A549 (cell line): ENCODE measurements at regions not wholly inside any gene's neighbourhood (a gene's known extent, or its start where the extent isn't known, plus 50 kb on each side); places are given as distances from the start of the nearest gene placed in this dataset.
A peak's percentile ranks its signal among the peaks of the same experiment; 100 is the strongest.

Source experiments
- ATAC-seq, 2 experiments: fragments of 200-7000 bp in 1 of 2; fragments of >200 bp in 1 of 2; cut with Nextera tagmentation in 1 of 2; cut with Tn5 transposase in 1 of 2; 3 replicates each; pipeline versions ENCODE4 v1.8.0 to v1.9.1; 2018 to 2020; ENCODE audit warnings: mild to moderate bottlenecking in 1 of 2, moderate library complexity in 1 of 2
- CTCF ChIA-PET: fragments of 300-600 bp; sonication (Branson Sonifier 250); formaldehyde crosslinking; extraction: SDS; loops from one replicate; lab custom pipeline; 2021; ENCODE audit warnings: antibody characterized with exemption, inconsistent platforms; lab: Yijun Ruan, JAX
- POLR2A ChIA-PET: fragments of 350-600 bp; formaldehyde crosslinking; extraction: SDS; loops from one replicate; lab custom pipeline; 2021; ENCODE audit warnings: antibody characterized with exemption, inconsistent platforms; lab: Yijun Ruan, JAX
- DNase-seq, 2 experiments: peaks; one replicate each; pipeline versions ENCODE4 v3.0.0 to v3.0.0-alpha.2; 2011 to 2016; ENCODE audit warnings: low read depth in 1 of 2, low spot score in 1 of 2
- FAIRE-seq: peaks from 2 replicates; lab custom pipeline; 2011; peaks lifted over from hg19 to GRCh38; lab: Jason Lieb, UNC
- H3K27ac ChIP-seq, 2 experiments: fragments of >200 bp; sonication (Bioruptor Twin); formaldehyde crosslinking; 3 replicates each; pipeline ENCODE4 v1.5.1; 2016 to 2017
- H3K4me1 ChIP-seq: fragments of >200 bp; sonication (Bioruptor Twin); formaldehyde crosslinking; 3 replicates; pipeline ENCODE4 v1.6.1; 2016
- H3K4me2 ChIP-seq: fragments of >200 bp; sonication (Bioruptor Twin); formaldehyde crosslinking; 3 replicates; pipeline ENCODE4 v1.6.1; 2016
- H3K4me3 ChIP-seq: fragments of >200 bp; sonication (Bioruptor Twin); formaldehyde crosslinking; 3 replicates; pipeline ENCODE4 v1.5.1; 2016
- H3K9me3 ChIP-seq: fragments of >200 bp; sonication (Bioruptor Twin); formaldehyde crosslinking; 3 replicates; pipeline ENCODE4 v1.6.1; 2016
- CBX2 ChIP-seq: fragments of 200-600 bp; sonication (generic); IDR thresholded peaks from 2 replicates; pipeline ENCODE4 v1.6.1; 2016; ENCODE audit warnings: low read depth, mild to moderate bottlenecking, borderline replicate concordance
- CBX8 ChIP-seq: fragments of 200-600 bp; sonication (generic); IDR thresholded peaks from 2 replicates; pipeline ENCODE4 v1.6.1; 2016
- CHD2 ChIP-seq: fragments of 150-350 bp; IDR thresholded peaks from 2 replicates; pipeline ENCODE4 v1.6.1; 2014; ENCODE audit warnings: low read length; ENCODE audit not compliant: partially characterized antibody
- CTCF ChIP-seq: fragments of >200 bp; sonication (Bioruptor Twin); formaldehyde crosslinking; IDR thresholded peaks from 3 replicates; pipeline ENCODE4 v1.5.1; 2016
- EHF ChIP-seq: fragments of 250-450 bp; sonication (Bioruptor Pico); IDR thresholded peaks from 2 replicates; pipeline ENCODE4 v1.5.0; 2020; ENCODE audit warnings: mild to moderate bottlenecking
- ELK1 ChIP-seq: fragments of 150-350 bp; IDR thresholded peaks from 2 replicates; pipeline ENCODE4 v1.6.1; 2014; ENCODE audit warnings: low read depth, mild to moderate bottlenecking, low read length
- FOSB ChIP-seq: fragments of 250-450 bp; sonication (Bioruptor Pico); IDR thresholded peaks from 2 replicates; pipeline ENCODE4 v1.5.0; 2020; ENCODE audit warnings: mild to moderate bottlenecking, moderate library complexity
- FOSL2 ChIP-seq, 2 experiments: fragments of 450-650 bp in 1 of 2; fragments of >200 bp in 1 of 2; sonication (Bioruptor Twin) in 1 of 2; formaldehyde crosslinking; IDR thresholded peaks; 2 replicates each; pipeline versions ENCODE4 v1.5.0 to v1.6.1; 2016 to 2020; ENCODE audit warnings: mild to moderate bottlenecking in 1 of 2, moderate library complexity in 1 of 2
- FOXS1 ChIP-seq: fragments of 250-450 bp; sonication (Bioruptor Pico); IDR thresholded peaks from 2 replicates; pipeline ENCODE4 v1.5.0; 2020; ENCODE audit warnings: mild to moderate bottlenecking, moderate library complexity
- GATA3 ChIP-seq: IDR thresholded peaks from 2 replicates; pipeline ENCODE4 v1.6.1; 2012; ENCODE audit warnings: borderline replicate concordance
- HDAC2 ChIP-seq: fragments of 200-600 bp; sonication (generic); IDR thresholded peaks from 2 replicates; pipeline ENCODE4 v1.6.1; 2016
- HMGXB4 ChIP-seq: fragments of 250-450 bp; sonication (Bioruptor Pico); IDR thresholded peaks from 2 replicates; pipeline ENCODE4 v1.5.0; 2021; ENCODE audit warnings: mild to moderate bottlenecking, moderate library complexity, borderline replicate concordance
- HOXB13 ChIP-seq: fragments of 250-450 bp; sonication (Bioruptor Pico); IDR thresholded peaks from 2 replicates; pipeline ENCODE4 v1.5.0; 2020; ENCODE audit warnings: low read depth, mild to moderate bottlenecking, moderate library complexity
- HOXB5 ChIP-seq: fragments of 250-450 bp; sonication (Bioruptor Pico); IDR thresholded peaks from 2 replicates; pipeline ENCODE4 v1.5.0; 2020; ENCODE audit warnings: mild to moderate bottlenecking, moderate library complexity
- KDM1A ChIP-seq: fragments of 200-600 bp; sonication (generic); IDR thresholded peaks from 2 replicates; pipeline ENCODE4 v1.6.1; 2016; ENCODE audit warnings: low read depth, mild to moderate bottlenecking
- MAZ ChIP-seq: fragments of 150-350 bp; IDR thresholded peaks from 2 replicates; pipeline ENCODE4 v1.6.1; 2014; ENCODE audit warnings: antibody characterized with exemption, low read depth, low read length, borderline replicate concordance
- MYC ChIP-seq: IDR thresholded peaks from 2 replicates; pipeline ENCODE4 v1.6.1; 2012; ENCODE audit warnings: mild to moderate bottlenecking, inconsistent platforms, low read length, improper control_type of control experiment, borderline replicate concordance
- NPAS2 ChIP-seq: fragments of 250-450 bp; sonication (Bioruptor Pico); IDR thresholded peaks from 2 replicates; pipeline ENCODE4 v1.8.0; 2022; ENCODE audit warnings: mild to moderate bottlenecking, moderate library complexity, borderline replicate concordance
- NR3C1 ChIP-seq: fragments of >200 bp; sonication (Bioruptor Twin); formaldehyde crosslinking; IDR thresholded peaks from 3 replicates; pipeline ENCODE4 v1.6.1; 2017
- PBX3 ChIP-seq: IDR thresholded peaks from 2 replicates; pipeline ENCODE4 v1.6.1; 2012
- RAD21 ChIP-seq, 2 experiments: fragments of >200 bp in 1 of 2; sonication (Bioruptor Twin) in 1 of 2; formaldehyde crosslinking in 1 of 2; IDR thresholded peaks in 1 of 2; conservative IDR thresholded peaks in 1 of 2; 2 replicates in 1 of 2; 3 replicates in 1 of 2; pipeline ENCODE4 v1.6.1; 2012 to 2018; ENCODE audit warnings: inconsistent platforms in 1 of 2
- RNF2 ChIP-seq: fragments of 200-600 bp; sonication (generic); IDR thresholded peaks from 2 replicates; pipeline ENCODE4 v1.6.1; 2016; ENCODE audit warnings: low read depth, mild to moderate bottlenecking, antibody characterized with exemption, moderate library complexity, borderline replicate concordance
- SREBF2 ChIP-seq: fragments of 450-650 bp; IDR thresholded peaks from 2 replicates; pipeline ENCODE4 v1.6.1; 2014; ENCODE audit warnings: mild to moderate bottlenecking, moderate library complexity
- TFCP2L1 ChIP-seq: fragments of 250-450 bp; sonication (Bioruptor Pico); IDR thresholded peaks from 2 replicates; pipeline ENCODE4 v1.5.0; 2021; ENCODE audit warnings: mild to moderate bottlenecking
- TP53 ChIP-seq: fragments of 250-450 bp; sonication (Bioruptor Pico); IDR thresholded peaks from 2 replicates; pipeline ENCODE4 v1.5.0; 2021; ENCODE audit warnings: mild to moderate bottlenecking, moderate library complexity
- ZNF302 ChIP-seq: fragments of 250-450 bp; sonication (Bioruptor Pico); IDR thresholded peaks from 2 replicates; pipeline ENCODE4 v1.9.0; 2021; ENCODE audit warnings: inconsistent platforms, mild to moderate bottlenecking, moderate library complexity
- ZSCAN20 ChIP-seq: fragments of 250-450 bp; sonication (Bioruptor Pico); IDR thresholded peaks from 2 replicates; pipeline ENCODE4 v1.8.0; 2022; ENCODE audit warnings: mild to moderate bottlenecking, moderate library complexity
- WGBS: methylation state at CpG from one replicate; pipeline ENCODE4 v1.1.6; 2017; ENCODE audit errors: missing lambda C conversion rate; 5-methylcytosine and 5-hydroxymethylcytosine counted together
- TF ChIP-seq, protein P1 (sequence below): fragments of >200 bp; sonication (Bioruptor Twin); formaldehyde crosslinking; IDR thresholded peaks from 2 replicates; pipeline ENCODE4 v1.6.1; 2016
- TF ChIP-seq, protein P2 (sequence below): IDR thresholded peaks from 2 replicates; pipeline ENCODE4 v1.6.1; 2012

GRCh38 chr2:56666777-56667176 lies 483.0 kb downstream of the CCDC85A start:
- FAIRE-seq (peak; percentile 7), DNase-seq (no peak), ATAC-seq (no peak)
- H3K4me1 ChIP-seq, result no peaks in the 10 kb centered on the region
- WGBS, result 20% methylated on average over 2 of the region's 2 CpGs
- no peak overlapping the region for H3K27ac ChIP-seq
- ChIA-PET POLR2A (no interaction called here), CTCF (no interaction called here)
- H3K9me3 ChIP-seq, result peaks cover 10% of the 10 kb centered on the region; the same call in 1 of the 3 replicates
- H3K4me2 ChIP-seq, result no peak overlapping the region
- TF ChIP-seq HOXB5 (CRISPR knock-in tag) (no peak), CTCF (no peak), CHD2 (no peak), MYC (no peak), KDM1A (no peak), CBX2 (no peak), ZSCAN20 (no peak), CBX8 (no peak), ELK1 (no peak), EHF (CRISPR knock-in tag) (no peak), FOSB (no peak), HOXB13 (CRISPR knock-in tag) (no peak), NR3C1 (no peak), NPAS2 (CRISPR knock-in tag) (no peak), TFCP2L1 (no peak)
- TF ChIP-seq, protein P1, sequence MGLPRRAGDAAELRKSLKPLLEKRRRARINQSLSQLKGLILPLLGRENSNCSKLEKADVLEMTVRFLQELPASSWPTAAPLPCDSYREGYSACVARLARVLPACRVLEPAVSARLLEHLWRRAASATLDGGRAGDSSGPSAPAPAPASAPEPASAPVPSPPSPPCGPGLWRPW, result no peak
- TF ChIP-seq, protein P2, sequence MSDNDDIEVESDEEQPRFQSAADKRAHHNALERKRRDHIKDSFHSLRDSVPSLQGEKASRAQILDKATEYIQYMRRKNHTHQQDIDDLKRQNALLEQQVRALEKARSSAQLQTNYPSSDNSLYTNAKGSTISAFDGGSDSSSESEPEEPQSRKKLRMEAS, result no peak
- H3K4me3 ChIP-seq, result no peak overlapping the region

DNA sequence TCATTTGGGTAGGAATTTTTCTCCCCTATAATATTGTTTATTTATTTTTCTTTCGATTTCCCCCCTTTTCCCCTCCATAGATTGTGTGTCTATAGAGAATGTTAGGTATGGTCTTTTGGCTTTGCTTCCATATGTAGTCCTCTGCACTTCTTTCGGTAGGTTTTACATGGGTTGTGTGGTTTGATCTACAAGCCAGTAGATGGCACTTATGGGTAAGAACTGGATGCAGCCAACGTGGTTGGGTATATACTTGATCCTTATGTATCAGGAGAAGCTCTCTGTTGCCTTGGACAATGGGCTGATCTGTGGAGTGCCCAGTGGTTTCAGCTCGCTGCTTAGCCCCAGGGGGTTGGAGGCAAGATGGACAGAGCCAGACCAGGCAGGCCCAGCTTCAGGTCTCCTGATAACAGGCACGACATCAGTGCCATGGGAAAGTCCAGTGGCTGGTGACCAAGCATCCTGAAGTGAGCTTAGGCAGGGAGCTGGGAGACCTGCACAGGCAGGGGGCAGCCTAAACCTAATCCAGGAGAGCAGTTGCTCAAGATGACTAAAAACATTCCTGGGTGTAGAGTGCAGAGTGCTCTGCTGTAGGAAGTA lies 488.3 kb downstream of the CCDC85A start:
- TF ChIP-seq RAD21 (conservative IDR thresholded peaks at IDR 0.05 in 1 of 2, IDR thresholded peaks at IDR 0.05 in 1 of 2) (peak in 1 of 2 experiments; percentile 49; a peak in 2 of 5 replicates), GATA3 (no peak)
- CTCF ChIA-PET, result interaction anchor here (0.5 to 1.4 kb wide), 5 partner anchors 16 to 256 kb away, joined by 3 to 4 read pairs (median 3); no protein-coding TSS in a partner anchor
- peak in 1 of 2 experiments; percentile 66; a peak in 2 of 6 replicates for ATAC-seq
- peaks cover 26% of the 10 kb centered on the region for H3K9me3 ChIP-seq
- H3K27ac ChIP-seq, result no peak overlapping the region
- DNase-seq, result peak in 1 of 2 experiments; percentile 48
- FAIRE-seq, result no peak
- no peaks in the 10 kb centered on the region for H3K4me1 ChIP-seq
- POLR2A ChIA-PET, result no interaction called here
- 16% methylated on average over 5 of the region's 5 CpGs for WGBS
- H3K4me3 ChIP-seq, result no peak overlapping the region
- H3K4me2 ChIP-seq, result no peak overlapping the region

DNA sequence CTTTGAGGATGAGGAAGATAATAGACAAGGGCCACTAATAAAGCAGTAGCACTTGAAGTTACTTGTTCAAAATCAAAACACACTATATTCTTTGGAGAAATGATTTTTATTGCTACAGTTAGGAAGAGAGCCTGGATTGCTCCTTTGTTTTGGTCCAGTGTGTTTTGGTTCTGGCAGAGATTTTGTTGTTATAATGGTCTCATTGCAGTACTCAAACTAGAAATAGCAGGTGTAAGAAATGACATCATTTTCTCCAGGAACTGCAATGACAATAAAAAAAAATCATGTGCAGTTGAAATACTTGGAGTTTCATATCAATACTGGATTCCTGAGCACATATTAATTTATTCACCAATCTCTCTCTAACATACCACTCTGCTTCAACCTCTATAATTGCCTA lies 490.3 kb downstream of the CCDC85A start:
- ATAC-seq (no peak), FAIRE-seq (no peak), DNase-seq (no peak)
- CTCF ChIA-PET, result no interaction called here
- POLR2A ChIA-PET, result no interaction called here
- no peak overlapping the region for H3K27ac ChIP-seq
- no peak overlapping the region for H3K4me2 ChIP-seq
- no peaks in the 10 kb centered on the region for H3K4me1 ChIP-seq
- no peak overlapping the region for H3K4me3 ChIP-seq
- H3K9me3 ChIP-seq, result peaks cover 26% of the 10 kb centered on the region
- TF ChIP-seq HDAC2 (no peak), MAZ (no peak), FOSB (no peak), HMGXB4 (no peak), TP53 (no peak), FOXS1 (CRISPR knock-in tag) (no peak), SREBF2 (no peak), PBX3 (no peak), FOSL2 (IDR thresholded peaks at IDR 0.05) (no peak), FOSL2 (CRISPR knock-in tag; IDR thresholded peaks at IDR 0.05) (no peak), ZNF302 (no peak), RNF2 (no peak)
- TF ChIP-seq, protein P1, result no peak
